ENCODE measurements at regions not wholly inside any gene's neighbourhood (a gene's known extent, or its start where the extent isn't known, plus 50 kb on each side); places are given as distances from the start of the nearest gene placed in this dataset.
A peak's percentile ranks its signal among the peaks of the same experiment; 100 is the strongest.

DNA sequence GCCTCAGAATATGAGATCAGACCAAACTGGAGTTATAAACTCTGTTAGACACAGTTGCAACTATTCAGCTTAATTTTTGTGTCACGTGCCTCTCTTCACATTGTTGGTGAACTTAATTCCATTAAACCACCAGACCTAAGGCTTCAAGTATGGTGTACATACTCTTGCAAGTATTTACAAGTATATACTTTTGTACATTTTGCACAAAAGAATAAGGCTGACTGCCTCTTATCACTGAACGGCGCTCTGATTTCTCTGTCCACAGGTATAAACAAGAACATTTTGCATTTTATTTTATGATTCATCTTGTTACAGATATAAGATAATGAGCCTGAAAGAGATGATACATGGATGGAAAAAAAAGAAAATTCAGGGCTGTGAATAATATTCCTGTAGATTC lies 269.7 kb upstream of the ACVR2A start:
- intact Hi-C loops (cut with DNase I, micrococcal nuclease): no loop called here
- ATAC-seq (no peak), DNase-seq (no peak)

DNA sequence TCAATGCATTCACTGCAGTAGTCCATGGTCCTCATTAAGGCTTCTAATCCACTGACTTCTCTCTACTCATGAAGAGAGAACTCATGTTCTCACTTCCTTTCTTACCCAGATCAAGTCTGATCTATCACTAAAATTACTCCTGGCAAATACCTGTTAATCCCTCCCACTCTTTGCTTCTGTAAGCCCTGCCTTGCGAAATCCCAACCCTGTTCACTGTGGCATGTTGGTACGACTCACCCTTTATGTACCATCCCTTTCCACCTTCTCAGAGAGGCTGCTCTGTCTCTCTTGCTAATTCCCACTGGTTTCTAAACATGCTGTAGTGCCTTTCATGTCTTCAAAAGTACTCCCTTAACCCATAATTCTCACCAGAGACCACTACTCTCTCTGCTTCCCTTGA lies 272.2 kb upstream of the ACVR2A start:
- ATAC-seq: no peak
- intact Hi-C loops (cut with DNase I, micrococcal nuclease): no loop called here
- DNase-seq: no peak

DNA sequence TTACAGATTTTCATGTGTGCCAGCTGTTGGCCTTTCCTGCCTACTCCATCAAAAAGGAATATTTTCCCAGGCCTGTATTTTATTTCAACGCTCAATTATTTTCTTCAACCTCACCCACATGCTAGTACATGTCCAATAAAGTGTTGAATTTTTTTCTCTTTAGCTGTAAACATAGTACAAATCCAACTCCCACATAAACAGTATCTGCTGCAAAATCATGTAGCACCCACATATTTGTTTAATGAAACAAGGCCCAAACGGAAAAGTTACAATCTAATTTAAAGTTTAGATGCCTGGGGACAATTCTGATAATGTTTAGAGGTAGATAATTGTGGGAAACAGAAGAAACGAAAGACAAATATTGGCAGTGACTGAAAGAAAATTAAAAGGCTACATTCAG lies 275.4 kb upstream of the ACVR2A start:
- intact Hi-C loops (cut with DNase I, micrococcal nuclease): no loop called here
- DNase-seq (no peak), ATAC-seq (no peak)

DNA sequence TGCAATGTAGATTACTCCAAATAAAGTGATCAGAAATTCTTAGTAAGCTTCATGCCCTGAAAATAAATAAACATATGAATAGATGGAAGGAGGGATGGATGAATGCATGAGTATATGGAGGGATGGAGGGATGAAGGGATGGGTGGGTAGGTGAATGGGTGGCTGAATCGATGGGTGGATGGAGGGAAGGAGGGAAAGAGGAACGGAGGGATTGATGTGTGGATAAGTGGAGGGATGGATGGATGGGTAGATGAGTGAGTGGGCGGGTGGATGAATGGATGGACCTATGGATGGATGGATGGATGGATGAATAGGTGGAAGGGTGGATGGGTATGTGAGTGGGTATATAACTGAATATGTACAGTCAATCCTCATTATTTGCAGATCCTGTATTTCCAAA lies 276.7 kb upstream of the ACVR2A start:
- ATAC-seq (no peak), DNase-seq (no peak)
- intact Hi-C loops (cut with DNase I, micrococcal nuclease): no loop called here

DNA sequence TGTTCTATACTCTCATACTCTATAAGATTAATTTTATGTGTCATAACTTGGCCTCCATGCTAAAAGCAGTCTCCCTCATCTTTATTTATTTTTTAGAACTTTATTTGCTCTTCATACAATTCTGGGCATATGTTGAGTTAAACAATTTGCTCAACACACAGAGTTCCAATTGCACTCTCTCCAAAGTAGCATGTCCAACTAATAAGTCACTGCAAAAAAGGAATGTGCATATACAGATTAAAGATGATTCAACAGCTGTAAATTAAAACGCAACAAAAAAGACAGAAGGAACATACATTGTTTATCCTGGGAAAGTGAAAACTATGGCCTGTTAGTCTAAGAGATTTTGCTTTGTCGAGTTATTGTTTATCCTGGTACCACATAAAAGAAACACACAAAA lies 277.7 kb upstream of the ACVR2A start:
- DNase-seq: no peak
- ATAC-seq: no peak
- intact Hi-C loops (cut with DNase I, micrococcal nuclease): no loop called here

DNA sequence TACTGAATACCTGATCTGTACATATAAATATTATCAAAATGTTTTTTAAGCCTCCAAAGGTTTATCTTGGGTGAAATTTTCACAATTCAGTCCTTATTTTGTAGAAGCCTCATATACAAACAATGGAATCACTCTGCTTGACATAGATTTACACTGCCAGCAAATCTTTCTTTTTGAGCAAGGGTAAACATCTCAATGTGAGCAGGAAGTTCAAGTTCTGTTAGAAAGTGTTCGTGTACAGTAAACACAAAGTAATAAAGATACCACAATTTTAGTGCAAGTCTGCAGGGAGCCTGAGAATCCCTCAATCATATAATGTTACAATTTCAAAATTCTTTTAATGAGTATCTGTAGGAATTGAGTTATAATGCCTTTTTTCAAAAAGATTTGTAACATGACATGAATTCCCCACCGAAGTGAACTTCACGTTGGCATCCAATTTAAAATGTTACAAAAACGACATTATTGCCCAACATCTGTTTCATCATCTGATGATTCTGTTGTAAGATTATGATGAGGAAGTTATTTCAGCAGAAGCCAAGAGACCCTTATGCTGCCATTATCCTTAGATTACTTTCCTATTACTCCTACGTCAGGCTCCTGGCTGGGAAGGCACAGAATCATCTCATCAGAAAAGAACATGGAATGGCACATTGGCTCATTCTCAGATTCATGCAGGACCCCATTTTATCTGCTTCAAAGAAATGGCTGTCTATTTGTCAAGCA lies 283.9 kb upstream of the ACVR2A start:
- no peak for DNase-seq
- ATAC-seq: peak; percentile 68
- intact Hi-C loops (cut with DNase I, micrococcal nuclease): no loop called here

DNA sequence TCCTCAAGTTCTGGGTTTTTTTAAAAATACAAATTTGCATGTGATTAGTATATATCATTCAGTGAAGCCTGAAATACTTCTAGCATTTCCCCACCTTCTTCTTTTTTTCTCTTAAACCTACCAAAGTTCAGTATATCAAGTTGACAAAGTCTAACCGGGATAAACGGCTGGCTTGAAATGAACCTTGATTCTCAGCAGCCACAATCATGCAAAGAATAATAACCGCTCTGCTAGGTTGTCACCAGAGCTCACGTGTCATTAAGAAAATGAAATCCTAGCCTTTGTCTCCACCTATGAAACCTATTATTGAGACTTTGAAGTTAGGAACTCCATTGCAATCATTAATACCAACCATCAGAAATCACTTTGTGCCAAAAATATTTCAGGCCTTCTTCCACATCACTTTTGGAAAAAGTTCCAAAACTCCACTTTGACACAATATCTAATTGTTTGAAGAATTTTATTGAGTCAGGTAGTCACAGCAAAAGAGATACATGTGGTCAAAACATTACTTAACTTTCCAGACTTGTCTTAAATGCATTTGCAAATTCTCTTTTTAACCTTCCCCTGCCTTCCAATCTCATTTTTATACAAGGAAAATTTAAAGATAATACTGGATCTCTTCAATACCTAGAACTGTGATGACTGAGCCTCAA lies 285.6 kb upstream of the ACVR2A start:
- no peak for DNase-seq
- ATAC-seq: peak; percentile 67
- intact Hi-C loops (cut with DNase I, micrococcal nuclease): no loop called here

DNA sequence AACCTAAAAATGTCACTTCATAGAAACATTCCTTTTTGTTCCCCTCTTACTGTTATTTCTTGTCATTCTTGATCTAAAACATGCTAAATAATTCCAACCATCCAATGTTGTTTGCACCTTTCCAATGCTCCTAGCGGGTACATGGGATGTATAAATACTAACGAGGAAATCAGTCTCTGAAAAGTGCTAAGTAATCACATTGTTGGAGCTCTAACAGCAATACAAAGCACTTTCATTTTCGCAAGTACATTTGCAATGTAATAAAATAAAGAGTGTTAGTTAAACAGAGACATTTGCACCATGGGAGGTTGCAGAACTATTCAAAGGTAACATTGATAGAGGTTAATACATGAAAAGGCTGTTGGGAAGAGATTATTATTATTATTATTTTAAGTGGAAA lies 286.2 kb upstream of the ACVR2A start:
- no peak for DNase-seq
- intact Hi-C loops (cut with DNase I, micrococcal nuclease): no loop called here
- peak; percentile 90 for ATAC-seq

DNA sequence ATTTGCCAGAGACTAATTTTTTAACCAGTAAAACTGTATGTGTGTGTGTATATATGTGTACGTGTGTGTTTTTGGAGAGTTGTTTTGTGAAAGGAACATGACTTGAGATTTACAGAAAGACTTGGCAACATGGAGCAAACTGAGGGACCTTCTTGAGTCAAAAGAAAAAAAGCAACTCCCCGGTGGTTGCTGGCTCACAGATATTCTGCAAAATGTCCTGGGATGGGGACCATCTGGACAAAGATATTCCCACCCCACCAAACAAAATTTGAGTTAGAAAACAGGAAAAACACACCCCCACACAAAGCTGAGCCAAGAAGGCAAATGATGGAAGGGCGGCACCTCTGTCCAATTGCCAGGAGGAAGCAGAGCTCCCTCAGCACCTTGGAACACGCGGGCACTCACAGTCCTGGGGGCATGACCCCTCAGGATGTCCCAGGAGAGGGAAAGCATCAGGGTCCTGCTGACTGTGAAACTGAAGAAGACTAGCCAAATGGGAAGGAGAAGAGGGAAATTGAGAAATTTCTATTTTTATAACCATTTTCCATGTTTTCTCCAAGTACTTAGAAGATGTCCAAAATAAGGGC lies 290.2 kb upstream of the ACVR2A start:
- no peak for DNase-seq
- no peak for ATAC-seq
- intact Hi-C loops (cut with DNase I, micrococcal nuclease): no loop called here

DNA sequence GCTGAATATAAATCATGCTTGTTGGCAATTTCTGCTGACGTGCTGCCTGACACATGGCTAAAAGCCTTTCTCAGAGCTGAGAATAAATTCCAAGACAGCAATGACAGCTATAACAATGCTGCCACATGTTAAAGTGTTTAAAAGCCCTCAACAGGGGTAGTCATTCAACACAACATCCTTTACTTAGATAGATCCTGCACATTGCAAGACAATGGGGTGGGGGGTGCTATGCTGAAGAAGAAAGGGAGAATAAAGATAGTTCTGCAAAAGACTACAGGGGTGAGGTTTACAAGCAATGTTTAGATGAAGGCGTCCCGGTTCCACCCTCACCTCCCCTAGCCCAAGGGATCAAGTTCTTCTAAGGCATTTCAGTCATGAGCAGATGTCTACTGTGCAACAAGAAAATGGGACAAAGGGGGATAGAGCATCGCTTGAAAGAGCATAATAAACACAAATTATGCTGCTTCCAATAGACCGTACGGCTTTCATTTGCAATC lies 291.0 kb upstream of the ACVR2A start:
- intact Hi-C loops (cut with DNase I, micrococcal nuclease): no loop called here
- ATAC-seq: no peak
- no peak for DNase-seq

DNA sequence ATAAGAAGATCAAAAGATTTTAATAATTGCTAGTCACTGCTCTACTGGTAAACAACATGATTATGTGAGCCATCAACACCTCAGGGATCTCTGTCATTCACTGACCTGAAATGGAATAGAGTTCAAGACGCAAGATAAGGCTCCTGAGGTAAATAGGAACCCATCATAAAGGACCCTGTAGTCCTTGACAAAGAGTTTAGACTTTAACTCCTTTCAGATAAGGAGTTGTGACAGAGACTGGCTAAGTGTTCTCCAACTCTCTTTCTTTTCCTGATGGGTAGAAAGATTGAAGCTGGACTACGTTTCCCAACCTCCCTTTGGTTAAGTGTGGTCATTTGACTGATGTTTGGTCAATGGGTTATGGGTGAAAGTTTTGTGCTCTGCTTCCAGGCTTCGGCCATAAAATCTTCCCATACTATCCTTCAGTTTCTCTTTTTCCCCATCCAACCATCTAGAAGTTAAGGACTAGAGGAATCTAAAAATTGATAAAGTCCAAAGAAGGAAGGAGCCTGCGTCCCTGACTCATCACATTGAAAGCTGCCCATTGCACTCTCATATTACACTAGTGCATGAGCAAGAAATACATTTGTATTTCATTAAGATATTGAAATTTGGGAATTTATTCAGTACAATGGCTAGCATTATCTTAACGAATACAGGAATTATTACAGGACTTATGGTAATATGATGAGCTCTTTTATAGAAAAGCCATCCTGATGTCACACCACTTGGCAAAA lies 293.7 kb upstream of the ACVR2A start:
- DNase-seq (no peak), ATAC-seq (no peak)
- intact Hi-C loops (cut with DNase I, micrococcal nuclease): no loop called here

DNA sequence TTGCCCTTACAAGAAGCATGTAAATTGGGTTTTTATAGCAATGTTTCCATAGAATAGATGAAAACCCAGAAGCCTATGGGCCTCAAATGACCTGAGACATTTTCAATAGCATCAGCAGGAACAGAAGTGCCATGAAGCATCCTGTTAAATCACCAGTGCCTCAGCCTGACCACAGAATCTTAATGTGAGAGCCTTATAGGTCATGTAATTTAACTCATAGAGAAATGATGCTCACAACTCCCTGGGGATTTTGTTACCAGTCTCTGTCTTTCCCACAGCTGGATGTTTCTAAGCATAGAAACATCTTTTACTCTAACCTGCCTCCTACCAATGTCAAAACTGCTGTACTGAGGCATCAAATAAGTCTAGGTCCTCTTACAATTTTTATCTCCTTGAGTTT lies 295.8 kb upstream of the ACVR2A start:
- no peak for DNase-seq
- ATAC-seq: no peak
- intact Hi-C loops (cut with DNase I, micrococcal nuclease): no loop called here

DNA sequence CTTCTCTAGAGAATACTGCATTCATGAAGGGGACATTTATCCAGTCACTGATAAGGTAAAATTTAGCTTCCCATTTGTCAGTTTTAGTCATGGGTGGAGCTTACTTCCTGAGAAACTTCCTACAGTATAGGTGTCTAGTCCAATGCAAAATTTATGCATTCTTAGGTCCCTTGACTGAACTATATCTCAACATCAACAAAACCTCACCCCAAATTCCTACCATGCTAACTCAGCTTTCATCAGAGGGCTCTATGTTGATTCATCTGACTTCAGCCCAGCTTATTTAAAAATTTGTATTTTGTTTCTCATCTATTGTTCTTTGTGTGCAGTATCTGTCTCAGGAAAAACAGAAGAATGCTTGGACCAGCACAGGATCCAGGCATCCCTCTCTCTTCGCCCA lies 296.4 kb upstream of the ACVR2A start:
- intact Hi-C loops (cut with DNase I, micrococcal nuclease): no loop called here
- ATAC-seq: no peak
- DNase-seq: no peak

DNA sequence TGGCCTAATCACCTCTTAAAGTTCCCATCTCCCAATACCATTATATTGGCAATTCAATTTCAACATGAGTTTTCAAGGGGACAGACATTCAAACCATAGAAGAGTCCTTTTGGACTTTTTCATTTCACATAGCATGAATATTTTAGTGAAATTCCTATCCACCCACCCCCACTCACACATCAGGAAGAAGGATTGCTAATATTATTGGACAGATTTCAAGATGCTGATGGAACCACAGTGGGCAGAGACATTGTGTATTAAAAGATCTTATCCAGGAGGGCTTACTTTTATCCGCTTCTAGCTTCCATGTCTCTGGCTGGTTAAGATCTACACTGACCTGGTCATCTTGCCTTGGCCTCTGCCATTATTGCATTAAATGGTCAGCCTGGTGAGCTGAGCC lies 297.4 kb upstream of the ACVR2A start:
- ATAC-seq (no peak), DNase-seq (no peak)
- intact Hi-C loops (cut with DNase I, micrococcal nuclease): no loop called here

DNA sequence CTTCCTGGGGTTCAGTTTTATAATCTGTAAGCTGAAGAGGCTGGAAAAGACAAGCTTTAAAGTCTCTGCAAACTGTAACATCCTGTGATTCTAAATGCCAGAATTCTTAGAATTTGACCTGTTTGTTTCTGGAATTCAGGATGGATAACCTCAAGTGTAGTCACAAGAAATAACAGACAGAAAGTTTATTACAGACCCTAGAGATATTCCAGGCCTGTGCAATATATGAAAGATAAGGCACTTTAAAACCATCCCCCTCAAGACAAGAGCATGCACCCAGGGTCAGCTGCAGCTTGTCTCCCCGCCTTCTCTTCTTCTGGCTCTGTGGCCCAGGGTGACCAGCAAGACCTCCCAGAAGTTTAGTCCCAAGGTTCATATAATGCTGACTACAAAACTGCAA lies 298.7 kb upstream of the ACVR2A start:
- ATAC-seq: no peak
- intact Hi-C loops (cut with DNase I, micrococcal nuclease): no loop called here
- no peak for DNase-seq

DNA sequence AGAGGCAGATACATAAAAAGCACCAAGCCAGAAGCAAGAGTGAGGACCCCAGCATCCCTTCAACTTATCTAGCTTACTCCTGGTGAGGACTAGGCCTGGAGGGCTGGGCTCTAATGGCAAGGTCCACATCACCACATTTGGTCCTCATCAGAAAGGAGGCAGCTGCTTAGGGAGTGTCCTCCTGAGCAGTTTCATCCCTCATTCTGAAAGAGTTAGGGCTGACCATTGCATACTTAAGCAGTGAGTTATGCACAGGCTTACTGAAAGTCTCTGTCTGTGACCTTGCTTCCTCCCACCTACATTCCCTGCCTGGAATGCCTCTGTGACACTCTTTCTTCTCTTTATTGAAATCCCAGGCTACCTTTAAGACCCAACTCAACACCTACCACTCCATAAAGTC lies 301.8 kb upstream of the ACVR2A start:
- intact Hi-C loops (cut with DNase I, micrococcal nuclease): no loop called here
- DNase-seq (no peak), ATAC-seq (no peak)

DNA sequence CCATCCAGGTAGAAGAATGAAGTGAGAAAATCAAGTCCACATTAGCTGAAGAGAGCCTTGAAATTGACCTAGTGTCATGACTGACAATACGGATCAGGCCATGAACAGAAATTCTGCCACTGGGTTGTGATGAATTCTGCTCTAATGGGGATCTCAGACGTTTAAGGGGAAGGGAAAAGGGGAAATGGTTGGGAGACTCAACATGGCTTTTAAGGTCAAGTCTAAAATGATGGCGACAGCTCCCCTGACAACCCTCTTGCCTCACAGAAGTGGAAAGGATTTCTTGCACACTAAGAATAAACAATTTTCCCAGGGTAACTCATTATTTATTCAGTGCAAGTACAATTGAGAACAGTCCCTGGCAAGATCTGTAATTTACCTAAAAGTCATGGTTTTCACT lies 302.5 kb upstream of the ACVR2A start:
- DNase-seq (no peak), ATAC-seq (no peak)
- intact Hi-C loops (cut with DNase I, micrococcal nuclease): no loop called here

DNA sequence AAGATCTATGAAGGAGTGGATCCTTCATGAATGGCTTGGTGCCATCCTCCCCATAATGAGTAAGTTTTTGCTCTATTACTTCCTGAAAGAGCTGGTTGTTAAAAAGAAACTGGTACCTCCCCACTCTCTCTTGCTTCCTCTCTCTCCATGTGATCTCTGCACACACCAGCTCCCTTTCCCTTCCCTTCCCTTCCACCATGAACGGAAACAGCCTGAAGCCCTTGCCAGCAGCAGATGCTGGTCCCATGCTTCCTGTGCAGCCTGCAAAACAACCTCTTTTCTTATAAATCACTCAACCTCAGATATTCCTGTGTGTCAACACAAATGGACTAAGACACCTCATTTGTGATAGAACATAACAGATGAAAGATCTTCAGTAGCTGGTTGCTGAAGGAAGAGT lies 303.5 kb upstream of the ACVR2A start:
- ATAC-seq (no peak), DNase-seq (no peak)
- intact Hi-C loops (cut with DNase I, micrococcal nuclease): no loop called here

DNA sequence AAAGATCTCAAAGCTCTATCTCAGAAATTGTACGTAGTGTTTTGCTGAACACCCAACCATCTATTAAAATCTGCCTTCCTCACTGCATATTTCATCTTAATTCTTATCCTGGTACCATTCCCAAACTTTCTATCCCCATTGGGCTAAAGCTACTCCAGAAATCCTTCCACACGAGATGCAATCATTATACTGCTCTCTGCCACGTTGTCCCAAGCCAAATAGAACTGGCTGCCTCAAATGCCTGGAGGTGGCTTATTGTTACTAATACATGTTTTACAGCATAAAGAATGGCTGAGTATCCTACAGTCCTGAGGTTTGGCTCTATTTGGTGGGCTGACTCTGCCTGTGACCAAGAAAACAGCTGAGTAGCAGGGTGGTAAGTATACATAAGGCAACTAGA lies 306.0 kb upstream of the ACVR2A start:
- intact Hi-C loops (cut with DNase I, micrococcal nuclease): no loop called here
- ATAC-seq: no peak
- no peak for DNase-seq

DNA sequence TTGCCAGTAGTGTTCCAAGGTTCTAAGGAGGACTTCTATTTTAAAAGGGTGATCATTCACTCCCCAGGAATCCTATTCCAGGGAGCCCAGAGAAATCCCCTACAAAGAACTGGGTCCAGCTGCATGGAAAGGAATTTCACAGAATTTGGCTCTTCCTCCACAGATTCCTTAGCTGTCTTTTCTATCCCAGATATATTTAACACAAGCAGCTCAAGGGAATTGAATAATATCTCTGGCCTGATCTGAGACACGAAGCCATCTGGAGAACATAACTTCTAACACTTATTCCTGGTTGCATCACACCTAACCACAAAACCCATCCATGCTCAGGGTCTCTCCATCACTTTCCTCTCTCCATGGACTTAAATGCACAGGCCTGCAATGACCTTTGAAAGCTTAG lies 306.7 kb upstream of the ACVR2A start:
- DNase-seq (no peak), ATAC-seq (no peak)
- intact Hi-C loops (cut with DNase I, micrococcal nuclease): no loop called here

All from left colon (tissue), 2 donors.